ENCODE measurements at regions not wholly inside any gene's neighbourhood (a gene's known extent, or its start where the extent isn't known, plus 50 kb on each side); places are given as distances from the start of the nearest gene placed in this dataset.

DNA sequence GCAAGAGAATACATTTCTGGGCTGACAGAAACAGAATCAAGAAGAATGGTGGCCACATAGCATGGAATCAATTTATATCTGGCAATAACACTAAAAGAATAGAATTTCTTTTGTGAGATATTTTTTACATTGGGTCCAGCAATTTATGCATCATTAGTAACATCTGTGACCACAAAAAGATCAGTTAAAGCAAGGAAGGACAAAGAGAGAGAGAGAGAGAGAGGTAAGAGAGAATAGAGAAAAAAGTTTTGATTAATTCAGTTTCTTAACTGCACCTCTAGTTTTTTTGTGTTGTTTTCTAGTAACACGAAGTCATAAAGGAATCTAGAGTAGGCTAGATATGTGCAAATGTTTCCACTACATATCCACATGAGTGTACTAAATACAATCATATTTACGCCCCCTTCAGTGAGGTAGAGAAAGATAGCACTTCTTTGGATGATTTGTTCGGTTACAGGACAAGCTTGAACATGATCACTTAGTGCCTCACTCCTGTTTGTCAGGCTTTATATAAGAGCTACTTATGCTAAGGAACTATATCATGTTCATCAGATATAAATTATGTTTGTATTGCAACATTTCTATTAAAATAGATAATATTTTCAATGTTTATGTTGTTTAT lies 247.4 kb upstream of the COL3A1 start:
- in situ Hi-C loops (cut with HindIII; ENCODE audit: low pct_unique_long_range_greater_than_20kb, low sequenced_read_pairs) = no loop called here
- TF ChIP-seq JUND (IDR thresholded peaks at IDR 0.05; ENCODE audit: low read depth) = no peak
- DNase-seq (ENCODE audit: low read depth in 1 of 2, low spot score in 1 of 2) = no peak

DNA sequence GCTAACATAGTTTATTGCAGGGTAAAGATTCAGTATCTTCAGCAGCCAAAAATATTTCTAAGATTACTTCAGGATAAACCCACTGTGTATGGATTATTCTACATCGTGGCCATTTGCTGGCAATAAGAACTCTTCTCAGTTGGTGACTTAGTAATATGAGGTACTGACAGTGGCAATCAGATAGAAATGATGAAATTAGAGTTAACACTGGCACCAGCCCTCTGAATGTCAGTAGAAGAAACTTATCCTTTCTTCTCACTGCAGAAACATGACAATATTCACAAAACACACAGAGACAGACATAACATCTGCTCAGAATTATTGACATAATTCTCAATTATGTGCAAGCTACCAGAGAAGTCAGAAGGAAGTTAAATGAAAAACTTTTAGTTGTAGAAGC lies 246.3 kb upstream of the COL3A1 start:
- TF ChIP-seq JUND (IDR thresholded peaks at IDR 0.05; ENCODE audit: low read depth) = no peak
- in situ Hi-C loops (cut with HindIII; ENCODE audit: low pct_unique_long_range_greater_than_20kb, low sequenced_read_pairs) = no loop called here
- no peak for DNase-seq (ENCODE audit: low read depth in 1 of 2, low spot score in 1 of 2)

DNA sequence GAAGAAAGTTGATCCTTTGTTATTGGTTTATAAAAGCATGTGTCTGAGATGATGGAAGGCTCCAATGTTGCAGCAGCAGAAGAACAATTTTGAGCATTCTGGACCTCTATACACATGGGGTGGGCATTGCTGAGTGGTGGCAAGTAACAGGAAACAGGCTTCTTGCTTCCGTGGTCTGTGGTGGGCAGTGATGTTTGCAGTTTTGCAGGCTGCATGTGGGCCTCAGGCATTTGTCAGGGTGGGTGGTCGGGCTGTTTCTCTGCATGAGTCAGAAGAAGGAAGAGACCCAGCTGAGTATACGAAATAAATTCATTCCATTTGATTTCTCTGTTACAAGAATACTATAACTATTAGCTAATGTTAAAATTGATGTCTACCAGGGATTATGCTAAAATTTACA lies 239.5 kb upstream of the COL3A1 start:
- no peak for DNase-seq (ENCODE audit: low read depth in 1 of 2, low spot score in 1 of 2)
- TF ChIP-seq JUND (IDR thresholded peaks at IDR 0.05; ENCODE audit: low read depth) = no peak
- in situ Hi-C loops (cut with HindIII; ENCODE audit: low pct_unique_long_range_greater_than_20kb, low sequenced_read_pairs) = no loop called here

DNA sequence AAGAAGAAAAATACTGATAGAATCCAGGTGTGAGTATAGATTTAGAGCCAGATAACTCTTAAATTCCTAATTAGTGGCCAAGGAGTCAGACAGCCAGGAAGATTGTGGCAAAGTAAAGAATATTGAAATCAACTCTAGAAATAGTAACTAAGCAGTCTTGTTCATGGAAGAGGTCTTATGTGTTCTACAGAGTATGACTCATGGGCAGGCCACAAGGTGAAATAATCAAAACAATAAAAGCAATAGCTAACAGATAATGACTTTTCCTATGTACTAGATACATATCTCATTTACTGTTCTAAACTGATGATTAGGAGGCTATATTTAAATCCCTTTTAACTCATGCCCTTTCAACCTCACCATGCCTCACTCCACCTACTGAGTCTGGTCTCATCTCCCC lies 227.4 kb upstream of the COL3A1 start:
- in situ Hi-C loops (cut with HindIII; ENCODE audit: low pct_unique_long_range_greater_than_20kb, low sequenced_read_pairs) = no loop called here
- DNase-seq (ENCODE audit: low read depth in 1 of 2, low spot score in 1 of 2) = no peak
- TF ChIP-seq JUND (IDR thresholded peaks at IDR 0.05; ENCODE audit: low read depth) = no peak

DNA sequence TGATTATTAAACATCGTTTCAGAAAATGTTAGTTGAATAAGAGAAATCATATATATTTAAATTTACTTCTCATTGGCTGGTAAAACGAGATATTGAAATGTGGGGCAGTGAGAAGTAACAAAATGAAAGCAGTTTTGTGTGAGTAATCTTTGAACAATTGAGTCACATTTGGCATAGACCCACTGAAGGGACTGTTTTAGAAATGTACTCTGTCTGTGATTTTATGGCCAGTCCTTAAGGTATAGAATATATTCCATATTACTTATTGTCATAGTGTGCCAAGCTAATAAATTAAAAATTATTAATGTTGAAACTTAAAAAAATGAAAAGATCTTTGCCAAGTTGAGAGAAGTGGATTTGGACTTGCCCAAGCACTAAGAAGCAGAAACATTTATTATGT lies 222.4 kb upstream of the COL3A1 start:
- in situ Hi-C loops (cut with HindIII; ENCODE audit: low pct_unique_long_range_greater_than_20kb, low sequenced_read_pairs) = no loop called here
- no peak for TF ChIP-seq JUND (IDR thresholded peaks at IDR 0.05; ENCODE audit: low read depth)
- no peak for DNase-seq (ENCODE audit: low read depth in 1 of 2, low spot score in 1 of 2)

DNA sequence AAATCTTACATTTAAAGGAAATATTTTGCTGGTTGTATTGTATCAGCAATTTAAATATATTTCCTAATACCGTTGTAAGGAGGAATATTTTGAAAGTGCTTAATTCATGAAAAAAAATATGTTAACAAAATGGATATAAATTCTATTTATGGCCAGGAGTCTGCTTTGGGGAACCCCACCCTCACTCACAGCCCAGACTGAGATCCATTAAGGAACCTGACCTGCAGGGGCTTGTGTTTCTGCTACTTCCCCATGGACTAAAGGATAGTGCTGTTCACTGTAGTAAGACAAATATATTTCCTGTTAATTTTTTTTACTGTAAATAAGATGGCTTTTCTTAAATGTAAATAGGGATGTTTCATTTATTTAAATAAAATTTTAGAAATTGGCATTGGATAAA lies 221.9 kb upstream of the COL3A1 start:
- DNase-seq (ENCODE audit: low read depth in 1 of 2, low spot score in 1 of 2) = no peak
- in situ Hi-C loops (cut with HindIII; ENCODE audit: low pct_unique_long_range_greater_than_20kb, low sequenced_read_pairs) = no loop called here
- TF ChIP-seq JUND (IDR thresholded peaks at IDR 0.05; ENCODE audit: low read depth) = no peak

DNA sequence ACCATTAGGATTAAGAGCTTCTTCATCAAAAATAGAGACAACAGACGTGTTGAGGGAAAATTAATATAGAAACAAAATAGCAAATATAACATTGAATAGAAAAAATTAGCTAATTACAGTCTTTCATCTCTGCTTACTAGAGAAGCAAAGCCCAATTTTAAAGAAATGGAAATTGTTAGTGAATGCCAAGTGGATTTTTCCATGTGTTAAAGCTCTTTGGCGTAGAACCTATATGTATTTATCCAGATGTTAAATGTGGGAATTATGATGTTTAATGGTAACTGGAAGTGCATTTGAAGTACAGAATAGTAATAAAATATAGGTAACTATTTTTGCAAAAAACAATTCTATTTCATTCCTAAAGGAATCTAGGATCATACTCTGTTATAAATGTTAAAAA lies 212.0 kb upstream of the COL3A1 start:
- TF ChIP-seq JUND (IDR thresholded peaks at IDR 0.05; ENCODE audit: low read depth) = no peak
- in situ Hi-C loops (cut with HindIII; ENCODE audit: low pct_unique_long_range_greater_than_20kb, low sequenced_read_pairs) = no loop called here
- DNase-seq (ENCODE audit: low read depth in 1 of 2, low spot score in 1 of 2) = no peak

DNA sequence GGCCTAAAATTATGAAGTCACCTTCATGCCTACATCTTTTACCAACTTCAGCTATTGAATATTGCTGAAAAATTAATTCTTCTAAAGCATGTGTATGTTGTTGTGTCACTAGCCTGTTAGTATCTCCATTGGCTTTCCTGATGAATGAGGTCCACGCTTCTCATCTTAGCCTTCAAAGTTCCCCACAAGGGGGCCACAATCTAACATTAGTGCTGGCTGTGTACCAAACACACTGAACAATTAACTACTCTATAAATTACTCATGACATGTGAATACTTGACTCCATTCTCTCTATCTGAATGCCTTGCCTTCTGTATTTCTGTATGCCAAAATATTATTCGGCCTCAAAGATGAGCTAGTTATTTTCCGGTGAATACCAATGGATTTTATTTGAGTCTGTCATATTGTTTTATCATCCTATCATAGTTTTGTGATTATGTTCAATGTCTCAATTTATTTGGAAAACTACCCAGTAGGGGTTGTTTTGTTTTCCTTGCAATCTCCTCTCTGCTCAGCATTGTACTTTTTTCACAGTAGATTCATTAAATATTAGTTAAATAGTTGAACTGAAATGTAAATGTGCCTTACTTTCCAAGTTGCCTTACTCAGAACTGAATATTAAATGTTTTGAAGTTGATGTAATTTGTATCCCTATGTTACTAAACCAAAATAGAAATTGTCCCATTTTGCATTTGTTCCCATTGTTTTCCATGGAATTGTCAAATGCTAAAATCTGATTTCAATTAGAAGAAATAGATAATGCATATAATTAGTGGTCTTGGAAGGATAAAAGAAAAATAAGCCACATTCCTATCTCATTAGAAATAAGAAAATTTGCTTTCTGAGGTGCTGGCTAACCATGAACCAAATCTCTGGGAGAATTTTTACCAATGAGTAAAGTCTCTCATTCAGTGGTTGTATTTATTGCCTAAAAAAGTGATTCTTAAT lies 208.4 kb upstream of the COL3A1 start:
- TF ChIP-seq JUND (IDR thresholded peaks at IDR 0.05; ENCODE audit: low read depth) = no peak
- in situ Hi-C loops (cut with HindIII; ENCODE audit: low pct_unique_long_range_greater_than_20kb, low sequenced_read_pairs) = no loop called here
- peak in 1 of 2 experiments; percentile 15 for DNase-seq (ENCODE audit: low read depth in 1 of 2, low spot score in 1 of 2)

DNA sequence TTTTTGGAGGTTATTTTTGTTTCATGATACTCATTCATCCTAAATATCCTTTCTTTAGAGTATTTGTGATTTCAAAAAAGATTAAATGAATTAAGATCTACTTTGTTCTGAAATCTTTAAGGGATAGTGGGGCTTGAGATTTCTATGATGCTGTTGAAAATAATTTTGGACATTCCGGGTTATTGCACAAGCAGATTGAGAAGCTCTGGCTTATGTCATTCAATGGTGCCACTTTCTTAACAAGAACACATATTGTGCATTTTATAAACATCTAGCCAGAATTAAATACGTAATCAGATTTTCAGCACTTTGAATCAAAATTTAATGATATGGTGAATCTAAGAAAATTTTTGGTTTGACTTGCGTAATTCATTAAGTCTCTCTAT lies 207.7 kb upstream of the COL3A1 start:
- DNase-seq (ENCODE audit: low read depth in 1 of 2, low spot score in 1 of 2) = no peak
- TF ChIP-seq JUND (IDR thresholded peaks at IDR 0.05; ENCODE audit: low read depth) = no peak
- in situ Hi-C loops (cut with HindIII; ENCODE audit: low pct_unique_long_range_greater_than_20kb, low sequenced_read_pairs) = no loop called here

DNA sequence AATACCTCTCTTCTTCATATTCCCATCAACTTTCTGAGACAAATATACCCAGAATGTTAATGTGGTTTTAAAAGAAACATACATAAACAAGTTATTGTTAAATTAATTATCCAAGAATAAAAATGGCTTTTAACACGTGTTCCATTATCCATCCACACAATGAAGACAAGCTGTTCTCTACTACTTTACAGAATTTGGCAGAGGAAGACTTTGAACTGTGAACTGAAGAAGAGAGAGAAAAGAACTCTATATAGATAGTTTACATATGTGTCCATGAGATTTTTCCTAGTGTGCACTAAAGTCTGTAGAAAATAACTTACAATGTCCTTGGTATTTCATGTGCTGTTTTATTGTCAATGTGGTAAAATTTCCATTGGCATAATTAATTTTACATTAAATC lies 207.0 kb upstream of the COL3A1 start:
- no peak for TF ChIP-seq JUND (IDR thresholded peaks at IDR 0.05; ENCODE audit: low read depth)

DNA sequence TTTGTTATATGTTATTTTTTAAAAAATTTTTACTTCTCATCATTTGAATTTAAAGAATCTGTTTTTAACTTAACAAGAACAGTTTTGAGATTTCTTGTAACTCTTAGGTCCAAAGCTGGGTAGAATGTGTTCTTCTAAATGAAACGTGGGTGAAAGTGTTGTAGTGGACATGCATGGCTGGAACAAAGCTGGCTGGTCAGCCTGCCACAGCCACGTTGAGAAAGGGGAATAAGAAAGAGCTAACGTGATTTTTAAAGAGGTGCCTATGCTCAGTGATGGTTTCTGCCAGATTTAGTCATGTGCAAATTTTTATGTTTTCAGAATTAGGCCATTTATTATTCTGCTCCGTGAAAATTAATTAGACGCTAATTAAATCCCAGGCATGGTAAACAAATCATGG lies 203.9 kb upstream of the COL3A1 start:
- no peak for TF ChIP-seq JUND (IDR thresholded peaks at IDR 0.05; ENCODE audit: low read depth)
- in situ Hi-C loops (cut with HindIII; ENCODE audit: low pct_unique_long_range_greater_than_20kb, low sequenced_read_pairs) = no loop called here
- DNase-seq (ENCODE audit: low read depth in 1 of 2, low spot score in 1 of 2) = no peak

More for the DNA sequence above, 207.0 kb upstream of the COL3A1 start:
- in situ Hi-C loops (cut with HindIII; ENCODE audit: low pct_unique_long_range_greater_than_20kb, low sequenced_read_pairs) = no loop called here
- DNase-seq (ENCODE audit: low read depth in 1 of 2, low spot score in 1 of 2) = no peak

DNA sequence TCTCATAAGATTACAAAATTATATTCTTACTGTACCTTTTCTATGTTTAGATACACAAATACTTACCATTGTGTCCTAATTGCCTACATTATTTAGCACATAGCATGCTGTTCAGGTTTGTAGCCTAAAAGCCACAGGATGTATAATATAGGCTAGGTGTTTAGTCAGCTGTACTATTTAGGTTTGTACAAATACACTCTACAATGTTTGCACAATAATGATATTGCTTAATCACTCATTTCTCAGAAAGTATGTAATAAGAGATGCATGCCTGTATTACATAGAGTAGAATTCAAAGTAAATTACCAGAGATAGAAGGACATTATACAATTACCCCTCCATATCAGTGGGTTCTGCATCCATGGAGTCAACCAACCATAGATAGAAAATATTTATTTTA lies 201.1 kb upstream of the COL3A1 start:
- no peak for TF ChIP-seq JUND (IDR thresholded peaks at IDR 0.05; ENCODE audit: low read depth)
- DNase-seq (ENCODE audit: low read depth in 1 of 2, low spot score in 1 of 2) = no peak

DNA sequence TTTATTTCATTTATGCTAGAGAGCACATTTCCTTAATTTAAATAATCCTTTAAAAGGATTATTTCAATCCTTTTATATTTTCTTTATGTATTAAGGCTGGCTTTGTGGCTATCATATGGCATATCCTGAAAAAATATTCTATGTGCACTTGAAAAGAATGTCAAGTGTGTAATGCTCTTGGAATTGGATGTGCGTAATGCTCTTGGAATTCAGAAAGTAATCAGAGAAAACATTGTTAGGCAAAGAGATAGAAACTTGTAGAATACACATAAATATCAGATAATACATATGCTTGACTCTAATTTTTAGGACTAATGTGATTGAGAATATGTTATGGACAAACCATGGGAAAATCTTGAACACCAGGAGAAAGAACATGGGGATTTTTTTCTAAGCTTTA lies 197.5 kb upstream of the COL3A1 start:
- in situ Hi-C loops (cut with HindIII; ENCODE audit: low pct_unique_long_range_greater_than_20kb, low sequenced_read_pairs) = no loop called here
- no peak for DNase-seq (ENCODE audit: low read depth in 1 of 2, low spot score in 1 of 2)
- no peak for TF ChIP-seq JUND (IDR thresholded peaks at IDR 0.05; ENCODE audit: low read depth)

More for the DNA sequence above, 201.1 kb upstream of the COL3A1 start:
- in situ Hi-C loops (cut with HindIII; ENCODE audit: low pct_unique_long_range_greater_than_20kb, low sequenced_read_pairs) = no loop called here
